GM18951 (cell line): ENCODE measurements at regions not wholly inside any gene's neighbourhood (a gene's known extent, or its start where the extent isn't known, plus 50 kb on each side); places are given as distances from the start of the nearest gene placed in this dataset.

Experiments
- POLR2A ChIP-seq: IDR thresholded peaks from 4 replicates; pipeline ENCODE4 v1.6.1; 2011; ENCODE audit warnings: mild to moderate bottlenecking; ENCODE audit not compliant: insufficient read length, insufficient read depth; ENCODE audit errors: extremely low read depth
- in situ Hi-C: fragments of 300-500 bp; cut with MboI; formaldehyde crosslinking; loops from one replicate; pipeline ENCODE4 v1.12.0; 2022; ENCODE audit warnings: low sequenced_read_pairs, mixed read lengths, inconsistent platforms; ENCODE audit not compliant: unreplicated experiment

DNA sequence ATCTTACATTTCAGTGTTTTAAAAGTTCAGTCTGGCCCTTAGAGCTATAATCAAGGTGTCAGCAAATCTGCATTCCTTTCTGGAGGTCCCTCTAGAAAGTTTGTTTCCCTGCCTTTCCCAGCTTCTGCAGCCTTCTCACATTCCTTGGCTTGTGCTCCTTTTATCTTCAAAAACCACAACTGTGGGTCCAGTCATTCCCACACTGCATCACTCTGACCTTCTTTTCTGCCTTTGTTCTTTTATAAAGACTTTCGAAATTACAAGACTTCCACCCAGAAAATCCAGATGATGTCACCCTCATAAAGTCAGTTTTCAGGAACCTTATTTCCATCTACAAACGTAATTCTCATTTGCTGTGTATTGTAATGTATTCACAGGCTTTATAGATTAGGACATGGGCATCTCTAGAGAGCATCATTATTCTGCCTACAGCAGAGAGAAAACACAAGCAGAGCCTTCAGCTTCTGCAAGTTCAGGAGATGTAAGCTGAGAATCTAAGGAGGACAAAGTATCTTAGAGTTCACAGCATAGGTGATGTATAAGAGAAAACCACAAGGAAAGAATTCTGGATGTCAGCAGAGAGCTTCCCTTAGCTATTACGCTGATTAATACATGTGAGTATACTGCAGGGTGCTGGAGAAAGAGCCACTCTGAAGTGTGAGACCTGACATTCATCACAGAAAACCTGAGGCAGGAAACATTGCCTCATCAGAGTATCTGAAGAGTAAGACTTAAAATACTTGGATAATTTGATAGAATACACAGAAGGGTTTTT lies 1100.2 kb downstream of the CBLN2 start:
- in situ Hi-C loops = no loop called here
- no peak for TF ChIP-seq POLR2A

DNA sequence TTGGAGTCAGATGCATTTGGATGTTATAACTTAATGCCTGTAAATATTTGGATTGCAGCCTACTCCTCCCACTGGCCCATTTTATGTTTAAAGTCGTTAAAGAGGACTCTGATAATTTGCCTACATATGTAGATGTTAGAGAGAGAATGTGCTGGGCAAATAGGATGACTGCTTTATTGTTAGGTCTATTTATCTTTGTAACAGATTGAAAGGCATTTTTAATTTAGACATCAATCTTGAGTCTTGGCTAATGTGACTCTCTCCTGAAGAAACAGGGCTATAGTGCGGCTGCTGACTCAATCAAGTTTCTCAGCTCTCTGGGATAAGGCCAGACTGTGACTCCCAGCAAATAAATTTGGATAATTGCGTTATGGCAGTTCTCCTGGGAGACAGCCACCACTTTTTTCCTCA lies 1101.4 kb downstream of the CBLN2 start:
- in situ Hi-C loops = no loop called here

DNA sequence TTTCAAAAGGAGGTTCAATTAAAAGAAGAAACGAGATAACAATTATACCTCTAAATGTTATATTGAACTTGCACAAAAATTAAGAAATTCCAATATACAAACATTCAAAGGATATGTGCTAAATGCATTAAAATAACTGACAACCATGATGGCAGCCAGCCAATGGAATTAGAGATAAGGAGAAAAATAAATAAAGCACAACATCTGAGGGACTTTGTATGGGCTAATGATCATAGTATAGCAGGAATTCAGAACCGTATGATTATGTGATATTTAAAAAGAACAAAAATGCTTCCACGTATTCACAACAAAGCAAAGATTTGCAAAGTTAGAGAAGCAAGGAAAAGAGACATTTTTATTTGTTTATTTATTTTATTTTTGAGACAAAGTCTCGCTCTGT lies 1103.0 kb downstream of the CBLN2 start:
- in situ Hi-C loops = no loop called here
- no peak for TF ChIP-seq POLR2A

More for the DNA sequence above, 1101.4 kb downstream of the CBLN2 start:
- no peak for TF ChIP-seq POLR2A

DNA sequence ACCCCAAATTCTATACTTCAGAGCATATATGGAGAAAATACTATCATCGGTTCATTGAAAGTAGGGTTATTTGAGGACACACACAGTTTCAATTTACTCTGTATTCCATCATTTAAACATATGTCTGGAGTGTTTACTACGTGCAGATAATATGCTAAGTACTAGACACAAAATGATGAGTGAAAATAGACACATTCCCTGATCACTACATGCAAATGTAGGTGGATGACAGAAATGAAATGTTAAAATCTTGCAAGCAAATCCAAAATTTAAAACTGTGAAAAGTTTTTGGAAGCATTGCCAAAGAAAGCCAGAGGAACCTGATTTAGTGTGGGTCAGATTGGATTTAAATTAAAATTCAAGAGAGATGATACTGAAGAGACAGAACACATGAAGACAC lies 1106.6 kb downstream of the CBLN2 start:
- TF ChIP-seq POLR2A = no peak
- in situ Hi-C loops = no loop called here

DNA sequence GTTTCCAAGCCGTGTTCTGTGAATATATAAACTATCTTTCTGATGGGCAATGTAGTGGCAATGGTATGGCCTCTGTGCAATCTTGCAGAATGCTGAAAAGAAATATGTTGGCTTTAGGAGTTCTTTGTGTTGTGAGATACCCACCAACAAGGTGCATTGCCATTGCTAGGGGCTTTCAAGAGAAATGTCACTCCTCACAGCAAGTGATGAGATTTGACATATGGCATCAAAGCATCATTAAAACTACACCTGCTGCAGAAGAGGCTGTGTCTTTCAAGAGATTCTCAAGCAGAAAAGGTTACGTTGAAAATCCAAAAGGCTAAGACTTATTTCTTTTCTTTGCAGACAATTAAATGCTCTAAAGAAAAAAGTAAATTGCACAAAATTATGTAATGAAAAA lies 1110.8 kb downstream of the CBLN2 start:
- TF ChIP-seq POLR2A = no peak
- in situ Hi-C loops = no loop called here

DNA sequence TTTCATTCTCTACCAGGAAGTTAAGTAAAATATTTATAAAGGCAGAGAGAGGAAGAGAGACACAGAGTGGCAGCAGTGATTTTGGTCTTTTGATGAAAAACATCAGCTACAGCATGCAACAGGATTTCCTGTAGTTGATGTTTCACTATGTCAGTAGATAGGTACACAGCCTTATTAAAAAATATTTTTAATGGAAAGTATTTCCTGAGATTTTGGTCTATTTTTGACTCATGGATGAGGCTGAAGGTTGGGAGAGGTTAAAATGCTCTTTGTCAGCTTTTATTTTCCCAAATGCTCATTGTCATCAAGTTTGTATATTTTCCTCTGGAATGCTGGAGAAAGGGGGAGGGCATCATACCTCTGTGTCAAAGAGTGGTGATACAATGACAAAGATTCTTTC lies 1112.5 kb downstream of the CBLN2 start:
- in situ Hi-C loops = no loop called here
- no peak for TF ChIP-seq POLR2A

DNA sequence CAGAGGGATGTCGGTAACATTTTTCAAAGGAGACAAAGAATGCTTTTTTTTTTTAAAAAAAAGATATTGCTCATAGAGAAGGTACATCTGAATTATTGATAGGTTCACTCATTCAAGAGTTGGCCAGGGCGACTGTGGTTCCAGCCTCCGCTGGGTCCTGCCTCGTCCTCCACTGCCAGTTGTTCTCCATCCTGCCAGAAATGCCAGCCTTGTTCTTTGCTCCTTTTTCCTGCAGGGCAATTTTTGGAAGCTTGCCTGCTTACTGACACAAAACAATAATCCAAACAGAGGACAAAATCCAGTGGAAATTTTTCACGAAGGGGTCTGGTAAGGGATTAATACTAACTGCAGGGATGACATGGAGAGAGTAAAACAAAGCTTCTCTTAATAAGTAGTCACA lies 1113.0 kb downstream of the CBLN2 start:
- no peak for TF ChIP-seq POLR2A
- in situ Hi-C loops = no loop called here

DNA sequence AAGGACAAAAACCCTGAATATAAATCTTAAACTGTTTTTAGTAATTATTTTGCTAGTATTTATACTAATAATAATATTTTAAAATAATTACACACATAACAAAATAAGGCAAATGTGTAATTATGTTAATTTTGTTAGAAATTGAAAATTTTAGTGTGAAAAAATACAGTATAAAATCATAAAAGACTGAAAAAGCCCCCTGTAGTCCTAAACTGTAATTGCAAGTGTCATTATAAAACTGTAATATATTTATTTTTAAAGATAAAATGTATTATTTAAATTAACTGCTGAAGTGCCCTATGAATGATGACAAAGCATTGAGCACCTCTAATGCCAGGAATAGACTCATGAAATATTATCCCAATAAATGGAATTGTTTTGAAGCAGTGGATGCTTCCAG lies 1117.7 kb downstream of the CBLN2 start:
- no peak for TF ChIP-seq POLR2A
- in situ Hi-C loops = no loop called here

DNA sequence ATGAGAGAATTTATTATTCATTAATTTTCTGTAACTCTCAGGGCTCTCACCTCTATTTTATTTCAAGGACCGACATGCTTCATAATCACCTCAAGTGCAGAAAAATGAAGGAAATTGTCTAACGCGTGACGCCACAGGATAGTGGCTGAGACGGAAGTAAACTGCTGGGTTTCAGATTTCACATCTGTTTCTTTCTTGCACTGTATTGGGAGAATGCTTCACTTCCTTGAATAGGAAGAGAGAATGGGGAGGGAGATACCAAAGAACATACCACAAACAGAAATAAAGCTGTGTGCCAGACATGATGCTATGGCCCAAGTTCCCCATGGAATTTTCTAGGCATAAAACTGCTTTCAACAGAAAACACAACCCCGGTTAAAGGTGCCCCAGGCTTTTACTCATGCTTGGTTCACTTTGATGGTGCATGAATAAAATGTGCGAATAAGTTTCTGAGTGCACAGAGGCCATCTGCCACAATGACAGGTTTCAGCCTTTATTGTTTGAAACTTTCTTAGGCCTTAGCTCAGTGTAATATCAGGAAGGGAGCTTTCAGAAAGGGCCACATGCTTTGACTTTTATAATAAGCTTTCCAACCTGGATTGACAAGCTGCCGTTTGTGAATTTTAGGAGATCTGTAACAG lies 1116.4 kb downstream of the SOCS6 start:
- in situ Hi-C loops = no loop called here
- TF ChIP-seq POLR2A = no peak

DNA sequence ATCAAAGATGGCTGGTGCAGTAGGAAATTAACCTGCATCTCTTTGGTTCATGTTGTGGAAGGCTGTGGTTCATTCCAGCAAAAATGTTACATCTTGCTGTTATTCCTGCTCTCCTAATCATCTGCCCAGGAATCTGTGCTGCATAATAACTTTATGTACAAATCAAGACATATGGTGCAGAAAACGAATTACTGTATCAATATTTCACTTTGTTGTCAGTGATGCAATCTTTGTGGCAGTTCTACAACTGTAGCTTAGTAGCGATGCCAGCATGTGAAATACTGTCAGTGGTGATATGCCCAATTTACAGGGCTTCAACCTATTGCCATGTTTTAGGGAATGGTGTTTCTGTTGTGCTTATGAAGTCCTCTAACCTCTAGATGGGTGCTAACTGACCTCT lies 1114.7 kb downstream of the SOCS6 start:
- TF ChIP-seq POLR2A = no peak
- in situ Hi-C loops = no loop called here

DNA sequence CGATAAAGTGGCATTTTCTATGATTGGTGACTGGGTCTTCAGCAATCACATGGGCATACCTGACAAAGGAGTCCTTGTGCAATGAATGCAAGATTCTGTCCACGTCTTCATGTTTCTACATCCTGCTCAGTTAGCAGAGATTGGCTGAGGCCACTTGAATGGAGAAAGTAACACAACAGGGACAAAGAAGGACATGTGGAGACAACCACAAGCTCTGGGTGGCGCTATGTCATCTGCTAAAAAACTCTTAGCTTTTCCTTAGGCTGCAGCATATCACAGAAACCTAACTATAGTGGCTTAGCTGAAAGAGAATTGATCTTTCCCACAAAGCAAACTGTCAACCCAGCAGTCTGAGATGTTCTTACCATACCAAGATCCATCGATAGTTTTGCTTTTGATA lies 1109.7 kb downstream of the SOCS6 start:
- in situ Hi-C loops = no loop called here
- no peak for TF ChIP-seq POLR2A

DNA sequence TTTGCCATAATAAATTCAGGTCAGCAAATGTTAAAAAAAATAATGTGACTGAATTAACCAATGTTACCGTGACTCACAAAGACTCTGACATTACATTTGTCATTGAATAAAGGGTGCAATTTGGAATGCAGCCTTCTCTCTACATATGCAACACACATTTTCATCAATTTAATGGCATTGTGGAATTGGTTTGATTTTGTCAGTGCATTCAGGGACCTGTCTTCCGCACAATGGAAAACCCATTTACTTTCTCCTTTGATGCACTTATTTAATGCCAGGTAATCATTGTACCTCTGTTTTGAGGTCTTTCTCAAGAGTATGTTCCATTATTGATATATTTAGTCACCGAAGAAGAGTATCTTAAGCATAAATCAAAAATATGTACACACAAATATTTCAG lies 1099.3 kb downstream of the SOCS6 start:
- in situ Hi-C loops = no loop called here
- no peak for TF ChIP-seq POLR2A

DNA sequence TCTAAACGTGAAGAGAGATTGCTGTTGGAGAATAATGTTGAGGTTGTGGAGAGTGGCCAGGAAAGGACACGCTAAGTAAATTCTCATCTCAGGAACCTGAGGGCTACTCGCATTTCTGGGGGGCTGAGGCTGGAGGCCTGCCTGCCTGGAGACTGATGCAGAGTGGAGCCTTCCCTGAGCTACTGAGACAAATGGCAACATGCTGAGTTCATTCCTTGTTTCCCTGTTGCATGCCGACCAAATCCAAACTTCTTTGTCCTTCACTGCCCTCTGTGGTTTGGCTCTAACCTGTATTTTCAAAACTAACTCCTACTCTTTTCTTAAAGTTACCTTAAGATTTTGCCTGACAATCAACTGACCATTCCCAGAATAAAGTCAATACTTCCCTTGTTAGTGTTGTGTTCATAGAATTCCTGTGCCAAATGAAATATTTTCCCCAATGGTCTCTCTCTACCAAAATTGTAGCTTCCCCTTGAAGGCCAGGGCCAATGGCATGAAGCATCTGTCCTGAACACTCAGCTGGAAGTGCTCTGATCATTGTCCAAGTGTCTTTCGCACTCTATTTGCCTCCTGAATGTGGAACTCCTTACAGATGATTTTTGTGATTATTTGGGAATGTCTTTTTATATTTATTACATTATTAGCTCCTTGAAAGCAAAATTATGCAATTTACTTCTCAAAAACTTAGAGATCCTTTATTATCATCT lies 1085.6 kb downstream of the SOCS6 start:
- TF ChIP-seq POLR2A = no peak
- in situ Hi-C loops = no loop called here
